SK-N-DZ (cell line): ENCODE measurements at regions not wholly inside any gene's neighbourhood (a gene's known extent, or its start where the extent isn't known, plus 50 kb on each side); places are given as distances from the start of the nearest gene placed in this dataset.
"Not testable (repeated sequence)": the region's sequence is repeated elsewhere in the genome, so short reads cannot be mapped to it uniquely, and the experiment has no call there.

Experiments
- DNase-seq: peaks from one replicate; pipeline ENCODE4 v3.0.0-alpha.2; 2015; ENCODE audit warnings: low spot score

GRCh38 chr5:25991639-25992038 is 1046.7 kb downstream of the CDH9 start:
- no peak for DNase-seq

- no peak for DNase-seq
These were observed 1047.6 kb downstream of the CDH9 start for GRCh38 chr5:25990771-25991170.

GRCh38 chr5:25979086-25979485 is 1059.3 kb downstream of the CDH9 start:
- no peak for DNase-seq

- peak; percentile 52 for DNase-seq
These were observed 1062.5 kb downstream of the CDH9 start for GRCh38 chr5:25975885-25976284.

GRCh38 chr5:25974451-25974850 is 1063.9 kb downstream of the CDH9 start:
- no peak for DNase-seq

- no peak for DNase-seq
These were observed 1067.4 kb downstream of the CDH9 start for GRCh38 chr5:25970906-25971489.

GRCh38 chr5:25969042-25969441 is 1069.3 kb downstream of the CDH9 start:
- DNase-seq = not testable (repeated sequence)

- DNase-seq = no peak
These were observed 1074.4 kb downstream of the CDH9 start for GRCh38 chr5:25964009-25964372.

GRCh38 chr5:25963251-25964008 is 1075.0 kb downstream of the CDH9 start:
- no peak for DNase-seq

- no peak for DNase-seq
These were observed 1083.0 kb downstream of the CDH9 start for GRCh38 chr5:25955337-25955736.

- peak; percentile 70 for DNase-seq
These were observed 1087.7 kb downstream of the CDH9 start for GRCh38 chr5:25950681-25951080.

- no peak for DNase-seq
These were observed 1090.1 kb downstream of the CDH9 start for GRCh38 chr5:25948278-25948677.

GRCh38 chr5:25944786-25945185 is 1093.6 kb downstream of the CDH9 start:
- peak; percentile 15 for DNase-seq

- no peak for DNase-seq
These were observed 1129.2 kb downstream of the CDH9 start for GRCh38 chr5:25909163-25909562.

GRCh38 chr5:25905646-25906045 is 1132.7 kb downstream of the CDH9 start:
- DNase-seq = no peak

- DNase-seq = peak; percentile 82
These were observed 1146.2 kb downstream of the CDH9 start for GRCh38 chr5:25892211-25892610.

GRCh38 chr5:25891691-25892090 is 1146.7 kb downstream of the CDH9 start:
- DNase-seq = peak; percentile 3

GRCh38 chr5:25881318-25882036 is 1156.9 kb downstream of the CDH9 start:
- DNase-seq = no peak

- no peak for DNase-seq
These were observed 1174.6 kb downstream of the CDH9 start for GRCh38 chr5:25863811-25864210.

GRCh38 chr5:25862276-25862675 is 1176.1 kb downstream of the CDH9 start:
- DNase-seq = no peak

GRCh38 chr5:25858019-25858418 is 1180.4 kb downstream of the CDH9 start:
- DNase-seq = peak; percentile 6

- DNase-seq = no peak
These were observed 1187.1 kb downstream of the CDH9 start for GRCh38 chr5:25851301-25851700.

GRCh38 chr5:25850581-25850980 is 1187.8 kb downstream of the CDH9 start:
- DNase-seq = no peak
